ENCODE measurements at regions not wholly inside any gene's neighbourhood (a gene's known extent, or its start where the extent isn't known, plus 50 kb on each side); places are given as distances from the start of the nearest gene placed in this dataset.
"Not testable (repeated sequence)": the region's sequence is repeated elsewhere in the genome, so short reads cannot be mapped to it uniquely, and the experiment has no call there.

- 78 to 98% methylated on average over 3 of the region's 3 CpGs for WGBS, 2 donors
- TF ChIP-seq CTCF (IDR thresholded peaks at IDR 0.05) (no peak), POLR2A (IDR thresholded peaks at IDR 0.05) (no peak)
- intact Hi-C loops (cut with DNase I; ENCODE audit: low total_unique reads) = no loop called here
Measured at GRCh38 chr6:79404261-79404660, 133.0 kb downstream of the LCA5 start.

GRCh38 chr6:79403563-79403962 is 133.7 kb downstream of the LCA5 start:
- no peaks in the 10 kb centered on the region for H3K4me1 ChIP-seq
- H3K4me3 ChIP-seq = no peak overlapping the region
- H3K27me3 ChIP-seq = no peaks in the 10 kb centered on the region
- 79 to 88% methylated on average over 1 of the region's 1 CpG for WGBS, 2 donors
- H3K36me3 ChIP-seq (ENCODE audit: low read depth, missing control alignments) = no peaks in the 10 kb centered on the region
- intact Hi-C loops (cut with DNase I; ENCODE audit: low total_unique reads) = no loop called here
- no peak overlapping the region for H3K27ac ChIP-seq
- H3K9me3 ChIP-seq = no peaks in the 10 kb centered on the region
- TF ChIP-seq POLR2A (IDR thresholded peaks at IDR 0.05) = no peak
- no peak for TF ChIP-seq CTCF (IDR thresholded peaks at IDR 0.05)
- no peak for DNase-seq

More at GRCh38 chr6:79404261-79404660, 133.0 kb downstream of the LCA5 start:
- DNase-seq = no peak
- no peaks in the 10 kb centered on the region for H3K27me3 ChIP-seq
- no peaks in the 10 kb centered on the region for H3K9me3 ChIP-seq
- H3K4me1 ChIP-seq = no peaks in the 10 kb centered on the region
- no peak overlapping the region for H3K27ac ChIP-seq
- no peaks in the 10 kb centered on the region for H3K36me3 ChIP-seq (ENCODE audit: low read depth, missing control alignments)
- H3K4me3 ChIP-seq = no peak overlapping the region

GRCh38 chr6:79403086-79403485 is 134.1 kb downstream of the LCA5 start:
- no peaks in the 10 kb centered on the region for H3K4me1 ChIP-seq
- no peak overlapping the region for H3K4me3 ChIP-seq
- no peak for DNase-seq
- H3K27me3 ChIP-seq = no peaks in the 10 kb centered on the region
- H3K36me3 ChIP-seq (ENCODE audit: low read depth, missing control alignments) = no peaks in the 10 kb centered on the region
- no peak overlapping the region for H3K27ac ChIP-seq
- intact Hi-C loops (cut with DNase I; ENCODE audit: low total_unique reads) = no loop called here
- no peak for TF ChIP-seq POLR2A (IDR thresholded peaks at IDR 0.05)
- no peak for TF ChIP-seq CTCF (IDR thresholded peaks at IDR 0.05)
- H3K9me3 ChIP-seq = no peaks in the 10 kb centered on the region

GRCh38 chr6:79399499-79399898 is 137.7 kb downstream of the LCA5 start:
- TF ChIP-seq CTCF (IDR thresholded peaks at IDR 0.05) (no peak), POLR2A (IDR thresholded peaks at IDR 0.05) (no peak)
- intact Hi-C loops (cut with DNase I; ENCODE audit: low total_unique reads) = no loop called here

GRCh38 chr6:79398617-79399016 is 138.6 kb downstream of the LCA5 start:
- not testable (repeated sequence) for H3K36me3 ChIP-seq (ENCODE audit: low read depth, missing control alignments); H3K4me1 ChIP-seq

More at GRCh38 chr6:79399499-79399898, 137.7 kb downstream of the LCA5 start:
- Histone ChIP-seq H3K27me3 (no peaks in the 10 kb centered on the region), H3K36me3 (ENCODE audit: low read depth, missing control alignments) (no peaks in the 10 kb centered on the region), H3K4me1 (no peaks in the 10 kb centered on the region), H3K4me3 (no peak overlapping the region), H3K27ac (no peak overlapping the region), H3K9me3 (no peaks in the 10 kb centered on the region)
- no peak for DNase-seq
- 91 to 93% methylated on average over 3 of the region's 3 CpGs for WGBS, 2 donors

More at GRCh38 chr6:79398617-79399016, 138.6 kb downstream of the LCA5 start:
- H3K4me3 ChIP-seq; H3K9me3 ChIP-seq; intact Hi-C loops (cut with DNase I; ENCODE audit: low total_unique reads); H3K27ac ChIP-seq; DNase-seq; H3K27me3 ChIP-seq: not testable (repeated sequence)
- 83 to 86% methylated on average over 2 of the region's 2 CpGs for WGBS, 2 donors

All from testis (tissue), 2 donors.